ENCODE measurements at regions not wholly inside any gene's neighbourhood (a gene's known extent, or its start where the extent isn't known, plus 50 kb on each side); places are given as distances from the start of the nearest gene placed in this dataset.

GRCh38 chr14:34120185-34120977, 169.5 kb upstream of the EGLN3 start (continued):
- TF ChIP-seq CTCF (CRISPR knock-in tag; IDR thresholded peaks at IDR 0.05) (peak; percentile 55), ZFP41 (CRISPR knock-in tag; IDR thresholded peaks at IDR 0.05; ENCODE audit: borderline replicate concordance) (no peak), CREM (IDR thresholded peaks at IDR 0.05) (no peak), CREM (CRISPR knock-in tag; IDR thresholded peaks at IDR 0.05) (no peak), ZSCAN12 (CRISPR knock-in tag; IDR thresholded peaks at IDR 0.05) (0 out of 2 replicates have a peak, but pooled peaks have one; percentile 11)
- TF ChIP-seq, protein P1, sequence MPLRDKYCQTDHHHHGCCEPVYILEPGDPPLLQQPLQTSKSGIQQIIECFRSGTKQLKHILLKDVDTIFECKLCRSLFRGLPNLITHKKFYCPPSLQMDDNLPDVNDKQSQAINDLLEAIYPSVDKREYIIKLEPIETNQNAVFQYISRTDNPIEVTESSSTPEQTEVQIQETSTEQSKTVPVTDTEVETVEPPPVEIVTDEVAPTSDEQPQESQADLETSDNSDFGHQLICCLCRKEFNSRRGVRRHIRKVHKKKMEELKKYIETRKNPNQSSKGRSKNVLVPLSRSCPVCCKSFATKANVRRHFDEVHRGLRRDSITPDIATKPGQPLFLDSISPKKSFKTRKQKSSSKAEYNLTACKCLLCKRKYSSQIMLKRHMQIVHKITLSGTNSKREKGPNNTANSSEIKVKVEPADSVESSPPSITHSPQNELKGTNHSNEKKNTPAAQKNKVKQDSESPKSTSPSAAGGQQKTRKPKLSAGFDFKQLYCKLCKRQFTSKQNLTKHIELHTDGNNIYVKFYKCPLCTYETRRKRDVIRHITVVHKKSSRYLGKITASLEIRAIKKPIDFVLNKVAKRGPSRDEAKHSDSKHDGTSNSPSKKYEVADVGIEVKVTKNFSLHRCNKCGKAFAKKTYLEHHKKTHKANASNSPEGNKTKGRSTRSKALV (CRISPR knock-in tag; IDR thresholded peaks at IDR 0.05) = no peak
- TF ChIP-seq, protein P2, sequence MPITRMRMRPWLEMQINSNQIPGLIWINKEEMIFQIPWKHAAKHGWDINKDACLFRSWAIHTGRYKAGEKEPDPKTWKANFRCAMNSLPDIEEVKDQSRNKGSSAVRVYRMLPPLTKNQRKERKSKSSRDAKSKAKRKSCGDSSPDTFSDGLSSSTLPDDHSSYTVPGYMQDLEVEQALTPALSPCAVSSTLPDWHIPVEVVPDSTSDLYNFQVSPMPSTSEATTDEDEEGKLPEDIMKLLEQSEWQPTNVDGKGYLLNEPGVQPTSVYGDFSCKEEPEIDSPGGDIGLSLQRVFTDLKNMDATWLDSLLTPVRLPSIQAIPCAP (CRISPR knock-in tag; IDR thresholded peaks at IDR 0.05; ENCODE audit: low read depth) = no peak

Data from HepG2 (cell line).